ENCODE measurements at regions not wholly inside any gene's neighbourhood (a gene's known extent, or its start where the extent isn't known, plus 50 kb on each side); places are given as distances from the start of the nearest gene placed in this dataset.

- WGBS (ENCODE audit: insufficient coverage, insufficient replicate concordance, low lambda C conversion rate, missing lambda C conversion rate) = 3% methylated on average over 2 of the region's 2 CpGs
- H3K9me3 ChIP-seq (replicated peaks; ENCODE audit: control insufficient read depth, insufficient read depth, low read length) = no peaks in the 10 kb centered on the region
- in situ Hi-C loops (cut with MboI) = no loop called here
Observed at GRCh38 chr6:53433951-53434285, 85.2 kb upstream of the ELOVL5 start.

More at GRCh38 chr6:53433951-53434285, 85.2 kb upstream of the ELOVL5 start:
- Histone ChIP-seq H3K4me3 (no peak overlapping the region), H3K4me2 (ENCODE audit: control insufficient read depth, insufficient read depth) (no peak overlapping the region), H3K36me3 (ENCODE audit: control insufficient read depth in 2 of 2, insufficient read depth in 2 of 2, low read length in 1 of 2) (no peaks in the 10 kb centered on the region), H3K4me1 (ENCODE audit: control insufficient read depth, insufficient read depth, low read length) (no peaks in the 10 kb centered on the region), H3K9ac (ENCODE audit: control insufficient read depth, insufficient read depth, low read length) (no peak overlapping the region), H2AFZ (ENCODE audit: control insufficient read depth, low read depth, low read length) (no peak overlapping the region), H3K79me2 (ENCODE audit: control insufficient read depth, insufficient read depth, low read length) (no peaks in the 10 kb centered on the region), H3K27ac (ENCODE audit: control insufficient read depth, insufficient read depth) (no peak overlapping the region), H4K20me1 (ENCODE audit: control insufficient read depth, insufficient read depth) (no peaks in the 10 kb centered on the region), H3K27me3 (replicated peaks in 1 of 2; ENCODE audit: control insufficient read depth in 2 of 2, insufficient read depth in 2 of 2, low read length in 1 of 2) (no peaks in the 10 kb centered on the region)
- ATAC-seq = no peak
- no peak for DNase-seq (ENCODE audit: low read depth, low spot score)
- SMC1A ChIA-PET (ENCODE audit: uncharacterized antibody, unreplicated experiment) = interaction anchor here (0.9 to 13.0 kb wide), 23 partner anchors 8 to 265 kb away, joined by 3 to 229 read pairs (median 6); partner anchors contain the start of gene ELOVL5
- intact Hi-C loops (cut with micrococcal nuclease; ENCODE audit: unreplicated experiment) = no loop called here
- no peak for TF ChIP-seq SMAD5 (IDR thresholded peaks at IDR 0.05; ENCODE audit: low read depth)
- TF ChIP-seq NR2C2 (IDR thresholded peaks at IDR 0.05; ENCODE audit: borderline replicate concordance, control insufficient read depth, insufficient read length, low read depth) = no peak
- TF ChIP-seq E2F8 (IDR thresholded peaks at IDR 0.05; ENCODE audit: low read depth, partially characterized antibody) = no peak
- TF ChIP-seq MYB (IDR thresholded peaks at IDR 0.05; ENCODE audit: borderline replicate concordance, low read depth, low read length) = no peak
- no peak for TF ChIP-seq YY1 (IDR thresholded peaks at IDR 0.05; ENCODE audit: low read depth, low read length)
- POLR2A ChIA-PET = interaction anchor here (1.0 to 2.1 kb wide), 3 partner anchors 10 to 49 kb away, joined by 3 to 9 read pairs (median 4); no protein-coding TSS in a partner anchor
- CTCF ChIA-PET = interaction anchor here (1.0 to 13.1 kb wide), 11 partner anchors 6 to 285 kb away, joined by 3 to 225 read pairs (median 6); no protein-coding TSS in a partner anchor
- RAD21 ChIA-PET (ENCODE audit: unreplicated experiment) = interaction anchor here (0.9 to 9.5 kb wide), 13 partner anchors 7 to 261 kb away, joined by 3 to 125 read pairs (median 7); no protein-coding TSS in a partner anchor
- BruUV-seq (replicated peaks) = no TSS peak
- no peak for FAIRE-seq

Data from GM12878 (cell line).